ENCODE measurements at regions not wholly inside any gene's neighbourhood (a gene's known extent, or its start where the extent isn't known, plus 50 kb on each side); places are given as distances from the start of the nearest gene placed in this dataset.

DNA sequence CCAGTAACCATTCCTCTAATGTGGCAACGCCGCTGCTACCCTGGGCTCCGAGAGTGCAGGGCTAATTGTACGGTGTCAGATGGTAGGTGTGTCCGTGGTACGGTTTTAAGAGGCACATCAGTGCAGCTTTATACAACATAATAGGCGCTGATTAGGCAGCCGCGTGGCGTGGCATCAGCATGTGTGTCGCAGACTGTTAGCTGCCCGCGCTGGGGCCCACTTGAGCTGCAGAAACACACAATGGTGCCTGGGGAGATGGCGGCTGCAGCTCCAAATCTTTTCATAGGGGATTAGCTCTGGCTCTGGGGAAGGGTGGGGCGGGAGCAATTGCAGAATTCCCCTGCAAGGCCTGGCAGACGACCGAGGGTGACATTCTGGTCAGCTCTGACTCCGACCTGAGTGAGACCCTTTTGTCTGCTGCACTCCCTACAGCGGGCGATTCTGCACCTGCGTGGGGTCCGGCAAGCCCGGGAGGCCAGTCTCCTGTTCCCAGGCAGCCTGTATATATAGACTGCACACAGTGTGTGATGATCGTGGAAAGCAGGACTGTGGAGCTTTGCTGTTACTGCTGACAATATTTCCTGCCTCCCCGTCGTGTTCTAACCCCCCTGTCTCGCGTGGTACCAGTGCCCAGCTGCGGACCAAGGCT lies 722.7 kb upstream of the CELF2 start:
- no peak for ATAC-seq (replicated peaks; ENCODE audit: extremely low read depth, poor library complexity, severe bottlenecking)
- H3K27ac Mint-ChIP-seq (ENCODE audit: low read depth) = no peak overlapping the region
- DNase-seq (ENCODE audit: low spot score in 2 of 2) = no peak
- no peaks in the 10 kb centered on the region for H3K36me3 Mint-ChIP-seq (ENCODE audit: insufficient read depth)
- H3K9me3 Mint-ChIP-seq = peaks cover 4% of the 10 kb centered on the region
- H3K27me3 Mint-ChIP-seq = no peaks in the 10 kb centered on the region
- no peaks in the 10 kb centered on the region for H3K4me1 Mint-ChIP-seq
- no peak overlapping the region for H3K4me3 Mint-ChIP-seq

- no peak overlapping the region for H3K4me3 Mint-ChIP-seq
- ATAC-seq (replicated peaks; ENCODE audit: extremely low read depth, poor library complexity, severe bottlenecking) = no peak
Measured at GRCh38 chr10:10295537-10295936, 722.1 kb upstream of the CELF2 start.

GRCh38 chr10:10302689-10303088 lies 715.0 kb upstream of the CELF2 start:
- no peaks in the 10 kb centered on the region for H3K4me1 Mint-ChIP-seq
- H3K36me3 Mint-ChIP-seq (ENCODE audit: insufficient read depth) = no peaks in the 10 kb centered on the region
- H3K27ac Mint-ChIP-seq (ENCODE audit: low read depth) = no peak overlapping the region
- ATAC-seq (replicated peaks; ENCODE audit: extremely low read depth, poor library complexity, severe bottlenecking) = no peak
- no peak for DNase-seq (ENCODE audit: low spot score in 2 of 2)
- H3K9me3 Mint-ChIP-seq = no peaks in the 10 kb centered on the region
- H3K4me3 Mint-ChIP-seq = no peak overlapping the region
- H3K27me3 Mint-ChIP-seq = no peaks in the 10 kb centered on the region

More at GRCh38 chr10:10295537-10295936, 722.1 kb upstream of the CELF2 start:
- no peaks in the 10 kb centered on the region for H3K4me1 Mint-ChIP-seq
- H3K36me3 Mint-ChIP-seq (ENCODE audit: insufficient read depth) = no peaks in the 10 kb centered on the region
- H3K27ac Mint-ChIP-seq (ENCODE audit: low read depth) = no peak overlapping the region
- peaks cover 4% of the 10 kb centered on the region for H3K9me3 Mint-ChIP-seq
- H3K27me3 Mint-ChIP-seq = no peaks in the 10 kb centered on the region
- no peak for DNase-seq (ENCODE audit: low spot score in 2 of 2)

DNA sequence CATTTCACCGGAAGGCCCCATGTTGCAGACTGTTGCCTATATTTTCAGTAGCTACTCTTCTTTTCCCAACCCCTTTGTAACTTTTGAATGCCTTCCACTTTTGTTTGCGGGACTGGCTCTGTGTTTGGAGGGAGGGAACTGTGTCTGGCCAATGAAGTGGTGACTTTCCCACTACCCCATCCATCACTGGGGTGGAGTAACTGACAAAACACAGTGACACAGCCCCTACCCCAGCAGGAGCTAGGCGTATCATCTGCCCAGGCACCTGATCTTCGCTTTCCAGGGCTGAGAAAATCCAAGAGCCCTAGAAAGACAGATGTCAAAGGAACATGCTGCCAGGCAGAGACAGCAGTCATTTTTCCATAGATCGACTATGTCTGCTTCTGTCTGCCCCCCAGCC lies 710.6 kb upstream of the CELF2 start:
- Mint-ChIP-seq H3K27me3 (no peaks in the 10 kb centered on the region), H3K4me3 (no peak overlapping the region), H3K4me1 (no peaks in the 10 kb centered on the region), H3K27ac (ENCODE audit: low read depth) (no peak overlapping the region), H3K9me3 (peaks cover 6% of the 10 kb centered on the region), H3K36me3 (ENCODE audit: insufficient read depth) (no peaks in the 10 kb centered on the region)
- ATAC-seq (replicated peaks; ENCODE audit: extremely low read depth, poor library complexity, severe bottlenecking) (no peak), DNase-seq (ENCODE audit: low spot score in 2 of 2) (no peak)

DNA sequence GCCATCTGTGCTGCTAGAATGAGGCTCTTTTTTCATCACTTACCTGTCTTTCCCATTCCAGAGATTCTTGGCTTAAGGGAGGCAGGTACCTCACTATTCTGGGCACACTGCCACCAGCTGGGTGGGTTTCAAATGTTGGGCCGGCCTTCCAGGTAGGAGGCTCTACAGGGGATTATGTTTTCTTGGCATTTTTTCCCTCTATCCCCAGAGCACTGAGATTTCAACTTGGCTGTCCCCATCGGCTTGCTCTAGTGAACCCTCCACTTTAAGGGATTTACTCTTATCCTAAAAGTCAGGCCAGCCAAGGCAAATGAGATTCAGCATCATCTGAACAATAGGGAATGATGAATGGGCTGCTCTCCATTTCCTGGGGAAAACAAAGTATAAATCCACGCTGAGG lies 710.1 kb upstream of the CELF2 start:
- no peaks in the 10 kb centered on the region for H3K36me3 Mint-ChIP-seq (ENCODE audit: insufficient read depth)
- H3K27me3 Mint-ChIP-seq = no peaks in the 10 kb centered on the region
- DNase-seq (ENCODE audit: low spot score in 2 of 2) (no peak), ATAC-seq (replicated peaks; ENCODE audit: extremely low read depth, poor library complexity, severe bottlenecking) (no peak)
- H3K4me3 Mint-ChIP-seq = no peak overlapping the region
- no peak overlapping the region for H3K27ac Mint-ChIP-seq (ENCODE audit: low read depth)
- peaks cover 6% of the 10 kb centered on the region for H3K9me3 Mint-ChIP-seq
- H3K4me1 Mint-ChIP-seq = no peaks in the 10 kb centered on the region

- no peak for DNase-seq (ENCODE audit: low spot score in 2 of 2)
- H3K9me3 Mint-ChIP-seq = peaks cover 6% of the 10 kb centered on the region
- no peak overlapping the region for H3K27ac Mint-ChIP-seq (ENCODE audit: low read depth)
- no peak for ATAC-seq (replicated peaks; ENCODE audit: extremely low read depth, poor library complexity, severe bottlenecking)
- H3K27me3 Mint-ChIP-seq = no peaks in the 10 kb centered on the region
- H3K4me1 Mint-ChIP-seq = no peaks in the 10 kb centered on the region
- no peak overlapping the region for H3K4me3 Mint-ChIP-seq
- H3K36me3 Mint-ChIP-seq (ENCODE audit: insufficient read depth) = no peaks in the 10 kb centered on the region
Measured at GRCh38 chr10:10310498-10310897, 707.2 kb upstream of the CELF2 start.

DNA sequence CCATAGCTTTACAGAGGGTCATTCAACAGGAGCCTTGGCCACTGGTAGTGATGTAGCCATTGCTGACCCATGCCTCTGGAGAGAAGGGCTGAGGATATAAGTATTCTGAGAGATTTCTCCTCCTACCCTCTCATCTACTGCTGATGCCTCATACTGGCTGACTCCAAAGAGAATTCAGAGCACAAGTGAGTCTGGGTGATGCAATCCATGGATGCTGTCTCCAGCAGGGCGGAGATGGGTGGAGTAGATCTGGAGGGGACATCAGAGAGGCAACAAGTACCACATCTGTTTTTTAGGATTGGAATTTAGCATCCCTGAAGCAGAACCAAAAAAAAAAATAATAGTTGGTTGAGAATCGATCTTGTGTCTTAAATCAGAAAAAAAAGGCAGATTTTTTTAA lies 705.7 kb upstream of the CELF2 start:
- H3K27ac Mint-ChIP-seq (ENCODE audit: low read depth) = no peak overlapping the region
- peaks cover 6% of the 10 kb centered on the region for H3K9me3 Mint-ChIP-seq
- ATAC-seq (replicated peaks; ENCODE audit: extremely low read depth, poor library complexity, severe bottlenecking) (no peak), DNase-seq (ENCODE audit: low spot score in 2 of 2) (no peak)
- H3K4me3 Mint-ChIP-seq = no peak overlapping the region
- no peaks in the 10 kb centered on the region for H3K36me3 Mint-ChIP-seq (ENCODE audit: insufficient read depth)
- H3K4me1 Mint-ChIP-seq = no peaks in the 10 kb centered on the region
- no peaks in the 10 kb centered on the region for H3K27me3 Mint-ChIP-seq

GRCh38 chr10:10313149-10313835 lies 704.4 kb upstream of the CELF2 start:
- H3K4me1 Mint-ChIP-seq = no peaks in the 10 kb centered on the region
- H3K9me3 Mint-ChIP-seq = peaks cover 6% of the 10 kb centered on the region
- H3K27ac Mint-ChIP-seq (ENCODE audit: low read depth) = no peak overlapping the region
- H3K36me3 Mint-ChIP-seq (ENCODE audit: insufficient read depth) = no peaks in the 10 kb centered on the region
- H3K27me3 Mint-ChIP-seq = no peaks in the 10 kb centered on the region
- no peak overlapping the region for H3K4me3 Mint-ChIP-seq
- ATAC-seq (replicated peaks; ENCODE audit: extremely low read depth, poor library complexity, severe bottlenecking) (no peak), DNase-seq (ENCODE audit: low spot score in 2 of 2) (no peak)

DNA sequence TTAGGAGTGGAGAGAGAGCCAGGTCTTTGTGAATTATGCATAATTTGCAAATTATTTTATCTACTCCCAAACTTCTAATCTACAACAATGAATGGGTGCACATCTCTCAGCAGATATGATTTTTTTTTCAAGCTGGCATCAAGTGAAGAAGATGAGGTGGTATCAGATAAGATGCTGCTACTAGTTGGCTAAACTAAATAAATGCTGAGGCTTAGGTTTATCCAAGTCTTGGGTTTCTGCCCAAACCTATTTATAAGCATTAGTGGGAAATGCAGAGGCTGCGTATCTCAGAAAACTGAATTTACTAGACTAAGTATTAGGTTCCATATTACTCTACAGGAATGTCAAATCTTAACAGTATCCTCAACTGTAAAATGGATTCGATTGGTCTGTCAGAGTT lies 703.0 kb upstream of the CELF2 start:
- Mint-ChIP-seq H3K4me3 (no peak overlapping the region), H3K9me3 (peaks cover 1% of the 10 kb centered on the region), H3K27me3 (no peaks in the 10 kb centered on the region), H3K27ac (ENCODE audit: low read depth) (no peak overlapping the region), H3K36me3 (ENCODE audit: insufficient read depth) (no peaks in the 10 kb centered on the region), H3K4me1 (no peaks in the 10 kb centered on the region)
- ATAC-seq (replicated peaks; ENCODE audit: extremely low read depth, poor library complexity, severe bottlenecking) (no peak), DNase-seq (ENCODE audit: low spot score in 2 of 2) (no peak)

DNA sequence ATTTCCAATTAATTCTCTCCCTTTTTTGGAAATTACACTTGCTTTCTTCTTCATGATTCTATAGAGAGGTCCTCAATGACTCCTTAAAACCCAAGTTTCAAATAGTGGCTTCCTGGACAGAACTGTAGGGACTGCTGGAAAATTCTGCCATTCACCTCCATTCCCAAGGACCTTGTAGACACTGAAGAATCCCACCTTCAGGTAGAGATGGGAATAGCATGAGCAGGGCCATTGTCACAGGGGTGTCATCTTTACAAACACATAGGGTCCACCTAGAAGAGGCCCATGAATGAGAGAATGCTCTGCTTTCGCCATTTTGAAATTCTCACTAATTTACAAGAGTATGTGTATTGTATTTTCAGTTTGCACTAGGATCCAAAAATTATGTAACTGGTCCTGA lies 701.7 kb upstream of the CELF2 start:
- Mint-ChIP-seq H3K4me1 (no peaks in the 10 kb centered on the region), H3K36me3 (ENCODE audit: insufficient read depth) (no peaks in the 10 kb centered on the region), H3K27ac (ENCODE audit: low read depth) (no peak overlapping the region), H3K4me3 (no peak overlapping the region), H3K27me3 (no peaks in the 10 kb centered on the region), H3K9me3 (peaks cover 1% of the 10 kb centered on the region)
- no peak for ATAC-seq (replicated peaks; ENCODE audit: extremely low read depth, poor library complexity, severe bottlenecking)
- no peak for DNase-seq (ENCODE audit: low spot score in 2 of 2)

GRCh38 chr10:10317151-10317550 lies 700.5 kb upstream of the CELF2 start:
- no peaks in the 10 kb centered on the region for H3K27me3 Mint-ChIP-seq
- DNase-seq (ENCODE audit: low spot score in 2 of 2) (no peak), ATAC-seq (replicated peaks; ENCODE audit: extremely low read depth, poor library complexity, severe bottlenecking) (no peak)
- H3K4me1 Mint-ChIP-seq = no peaks in the 10 kb centered on the region
- H3K36me3 Mint-ChIP-seq (ENCODE audit: insufficient read depth) = no peaks in the 10 kb centered on the region
- peaks cover 5% of the 10 kb centered on the region for H3K9me3 Mint-ChIP-seq
- H3K27ac Mint-ChIP-seq (ENCODE audit: low read depth) = no peak overlapping the region
- H3K4me3 Mint-ChIP-seq = no peak overlapping the region

- H3K27me3 Mint-ChIP-seq = no peaks in the 10 kb centered on the region
- no peaks in the 10 kb centered on the region for H3K4me1 Mint-ChIP-seq
- H3K9me3 Mint-ChIP-seq = peaks cover 9% of the 10 kb centered on the region
- H3K4me3 Mint-ChIP-seq = no peak overlapping the region
- no peak overlapping the region for H3K27ac Mint-ChIP-seq (ENCODE audit: low read depth)
- DNase-seq (ENCODE audit: low spot score in 2 of 2) (no peak), ATAC-seq (replicated peaks; ENCODE audit: extremely low read depth, poor library complexity, severe bottlenecking) (no peak)
- no peaks in the 10 kb centered on the region for H3K36me3 Mint-ChIP-seq (ENCODE audit: insufficient read depth)
Measured at GRCh38 chr10:10318856-10319255, 698.8 kb upstream of the CELF2 start.

DNA sequence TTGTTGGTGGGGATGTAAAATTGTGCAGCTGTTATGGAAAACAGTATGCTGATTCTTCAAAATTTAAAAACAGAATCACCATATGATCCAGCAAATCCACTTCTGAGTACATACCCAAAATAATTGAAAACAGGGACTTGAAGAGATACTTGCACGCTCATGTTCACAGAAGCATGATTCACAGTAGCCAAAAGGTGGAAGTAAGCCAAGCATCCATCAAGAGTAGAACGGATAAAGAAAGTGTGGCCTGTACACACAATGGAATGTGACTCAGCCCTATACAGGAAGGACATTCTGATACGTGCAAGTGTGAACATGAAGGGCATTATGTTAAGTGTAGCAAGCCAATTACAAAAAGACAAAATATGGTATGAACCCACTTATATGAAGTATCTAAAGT lies 696.7 kb upstream of the CELF2 start:
- Mint-ChIP-seq H3K27me3 (no peaks in the 10 kb centered on the region), H3K4me3 (no peak overlapping the region)
- no peak for DNase-seq (ENCODE audit: low spot score in 2 of 2)

More for the DNA sequence above, 696.7 kb upstream of the CELF2 start:
- Mint-ChIP-seq H3K36me3 (ENCODE audit: insufficient read depth) (no peaks in the 10 kb centered on the region), H3K27ac (ENCODE audit: low read depth) (no peak overlapping the region), H3K9me3 (peaks cover 11% of the 10 kb centered on the region), H3K4me1 (no peaks in the 10 kb centered on the region)
- no peak for ATAC-seq (replicated peaks; ENCODE audit: extremely low read depth, poor library complexity, severe bottlenecking)
